A549 (cell line): ENCODE measurements at regions not wholly inside any gene's neighbourhood (a gene's known extent, or its start where the extent isn't known, plus 50 kb on each side); places are given as distances from the start of the nearest gene placed in this dataset.

Experiments
- CBX2 ChIP-seq: fragments of 200-600 bp; sonication (generic); IDR thresholded peaks from 2 replicates; pipeline ENCODE4 v1.6.1; 2016; ENCODE audit warnings: low read depth, mild to moderate bottlenecking, borderline replicate concordance
- CEBPB ChIP-seq, 2 experiments: fragments of >200 bp in 1 of 2; sonication (Bioruptor Twin) in 1 of 2; formaldehyde crosslinking in 1 of 2; IDR thresholded peaks; 2 replicates each; pipeline ENCODE4 v1.6.1; 2012 to 2016
- CHD4 ChIP-seq: fragments of 200-600 bp; sonication (generic); IDR thresholded peaks from 2 replicates; pipeline ENCODE4 v1.6.1; 2016; ENCODE audit warnings: antibody characterized with exemption, mild to moderate bottlenecking, borderline replicate concordance
- EP300 ChIP-seq, 2 experiments: fragments of >200 bp; sonication (Bioruptor Twin); formaldehyde crosslinking; IDR thresholded peaks; 2 replicates in 1 of 2; 3 replicates in 1 of 2; pipeline ENCODE4 v1.6.1; 2016 to 2017
- FOXS1 ChIP-seq: fragments of 250-450 bp; sonication (Bioruptor Pico); IDR thresholded peaks from 2 replicates; pipeline ENCODE4 v1.5.0; 2020; ENCODE audit warnings: mild to moderate bottlenecking, moderate library complexity
- HDAC2 ChIP-seq: fragments of 200-600 bp; sonication (generic); IDR thresholded peaks from 2 replicates; pipeline ENCODE4 v1.6.1; 2016
- POLR2A ChIP-seq: IDR thresholded peaks from 2 replicates; pipeline ENCODE4 v1.6.1; 2012; ENCODE audit warnings: mild to moderate bottlenecking, low read length
- TFCP2L1 ChIP-seq: fragments of 250-450 bp; sonication (Bioruptor Pico); IDR thresholded peaks from 2 replicates; pipeline ENCODE4 v1.5.0; 2021; ENCODE audit warnings: mild to moderate bottlenecking
- ZFP36 ChIP-seq: fragments of 450-650 bp; IDR thresholded peaks from 2 replicates; pipeline ENCODE4 v1.6.1; 2014; ENCODE audit warnings: borderline replicate concordance; ENCODE audit not compliant: partially characterized antibody
- TF ChIP-seq, protein P1 (sequence below): fragments of >200 bp; sonication (Bioruptor Twin); formaldehyde crosslinking; IDR thresholded peaks from 3 replicates; pipeline ENCODE4 v1.5.1; 2016

GRCh38 chr14:56474419-56475022, 105.1 kb upstream of the TMEM260 start:
- TF ChIP-seq, protein P1, sequence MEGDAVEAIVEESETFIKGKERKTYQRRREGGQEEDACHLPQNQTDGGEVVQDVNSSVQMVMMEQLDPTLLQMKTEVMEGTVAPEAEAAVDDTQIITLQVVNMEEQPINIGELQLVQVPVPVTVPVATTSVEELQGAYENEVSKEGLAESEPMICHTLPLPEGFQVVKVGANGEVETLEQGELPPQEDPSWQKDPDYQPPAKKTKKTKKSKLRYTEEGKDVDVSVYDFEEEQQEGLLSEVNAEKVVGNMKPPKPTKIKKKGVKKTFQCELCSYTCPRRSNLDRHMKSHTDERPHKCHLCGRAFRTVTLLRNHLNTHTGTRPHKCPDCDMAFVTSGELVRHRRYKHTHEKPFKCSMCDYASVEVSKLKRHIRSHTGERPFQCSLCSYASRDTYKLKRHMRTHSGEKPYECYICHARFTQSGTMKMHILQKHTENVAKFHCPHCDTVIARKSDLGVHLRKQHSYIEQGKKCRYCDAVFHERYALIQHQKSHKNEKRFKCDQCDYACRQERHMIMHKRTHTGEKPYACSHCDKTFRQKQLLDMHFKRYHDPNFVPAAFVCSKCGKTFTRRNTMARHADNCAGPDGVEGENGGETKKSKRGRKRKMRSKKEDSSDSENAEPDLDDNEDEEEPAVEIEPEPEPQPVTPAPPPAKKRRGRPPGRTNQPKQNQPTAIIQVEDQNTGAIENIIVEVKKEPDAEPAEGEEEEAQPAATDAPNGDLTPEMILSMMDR: peak; percentile 90
- TF ChIP-seq EP300 (IDR thresholded peaks at IDR 0.05) (no peak), CHD4 (no peak), CEBPB (IDR thresholded peaks at IDR 0.05) (no peak), POLR2A (no peak), CBX2 (no peak), HDAC2 (no peak), FOXS1 (CRISPR knock-in tag) (no peak), ZFP36 (no peak), TFCP2L1 (CRISPR knock-in tag) (no peak)
